PC-9 (cell line): ENCODE measurements at regions not wholly inside any gene's neighbourhood (a gene's known extent, or its start where the extent isn't known, plus 50 kb on each side); places are given as distances from the start of the nearest gene placed in this dataset.

ENCODE experiments used
- CTCF ChIP-seq: fragments of 200-600 bp; sonication (generic); conservative IDR thresholded peaks from 2 replicates; pipeline ENCODE4 v1.6.1; 2017; ENCODE audit warnings: mixed run types, antibody characterized with exemption, mild to moderate bottlenecking, moderate library complexity
- EZH2 ChIP-seq: fragments of 200-600 bp; sonication (generic); IDR thresholded peaks from 2 replicates; pipeline ENCODE4 v1.8.0; 2017; ENCODE audit warnings: antibody characterized with exemption, low read depth

- TF ChIP-seq CTCF, result no peak
- no peak for TF ChIP-seq EZH2
Measured at GRCh38 chr1:96983866-96984265, 262.3 kb downstream of the PTBP2 start.
